HTR-8/SVneo (cell line): ENCODE measurements at regions not wholly inside any gene's neighbourhood (a gene's known extent, or its start where the extent isn't known, plus 50 kb on each side); places are given as distances from the start of the nearest gene placed in this dataset.
"Not testable (repeated sequence)": the region's sequence is repeated elsewhere in the genome, so short reads cannot be mapped to it uniquely, and the experiment has no call there.

Experiments used
- DNase-seq: peaks from one replicate; pipeline ENCODE4 v3.0.0; 2011; ENCODE audit warnings: low spot score, mixed read lengths; ENCODE audit not compliant: insufficient read length
- FAIRE-seq: peaks from 2 replicates; lab custom pipeline; 2011; peaks lifted over from hg19 to GRCh38; lab: Jason Lieb, UNC

DNA sequence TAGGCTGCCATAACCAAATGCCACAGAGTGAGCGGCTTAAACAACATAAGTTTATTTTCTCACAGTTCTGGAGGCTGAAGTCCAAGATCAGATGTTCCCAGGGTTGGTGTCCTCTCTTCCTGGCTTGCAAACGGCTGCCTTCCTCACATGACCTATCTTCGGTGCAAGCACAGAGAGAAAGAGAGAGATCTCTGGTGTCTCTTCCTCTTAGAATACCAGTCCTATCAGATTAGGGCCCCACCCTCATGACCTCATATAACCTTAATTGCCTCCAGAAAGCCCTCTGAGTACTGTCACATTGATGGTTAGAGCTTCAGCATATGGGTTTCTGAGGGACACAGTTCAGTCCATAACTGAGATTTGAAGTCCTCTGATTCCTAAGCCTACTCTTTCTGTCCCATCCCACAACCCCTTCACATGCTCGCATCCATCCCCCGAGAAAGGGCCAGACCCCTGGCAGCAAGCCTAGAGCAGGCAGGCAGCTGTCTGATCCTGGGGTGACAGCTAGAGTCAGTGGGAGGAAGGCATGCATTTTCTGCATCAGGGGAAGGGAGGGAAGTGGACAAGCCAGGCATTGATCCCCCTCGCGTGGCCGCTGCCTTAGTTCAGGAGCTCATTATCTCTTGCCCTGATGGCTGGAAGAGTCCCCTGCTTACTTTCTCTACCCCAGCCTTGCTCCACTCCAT is 114.1 kb downstream of the FAR1 start:
- FAIRE-seq (no peak), DNase-seq (no peak)

DNA sequence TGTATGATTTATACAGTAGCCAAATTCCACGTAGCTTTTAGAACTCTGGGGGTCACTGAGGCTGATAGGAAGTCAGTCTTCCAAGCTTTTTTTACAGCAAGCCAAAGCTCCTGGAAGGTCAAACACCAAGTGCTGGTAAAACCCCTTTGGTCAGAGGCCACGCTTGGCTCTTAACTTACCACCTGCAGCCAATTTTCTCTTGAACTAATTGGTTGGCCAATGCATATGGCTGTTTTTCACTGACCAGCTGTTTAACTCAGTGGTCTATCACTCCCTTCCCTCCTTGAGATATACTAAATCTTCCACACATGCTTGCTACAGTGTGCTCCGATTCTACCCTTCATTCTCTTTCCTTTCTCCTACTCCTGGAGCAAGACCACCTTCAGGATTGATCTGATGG is 116.0 kb downstream of the FAR1 start:
- DNase-seq, result no peak
- FAIRE-seq, result no peak

DNA sequence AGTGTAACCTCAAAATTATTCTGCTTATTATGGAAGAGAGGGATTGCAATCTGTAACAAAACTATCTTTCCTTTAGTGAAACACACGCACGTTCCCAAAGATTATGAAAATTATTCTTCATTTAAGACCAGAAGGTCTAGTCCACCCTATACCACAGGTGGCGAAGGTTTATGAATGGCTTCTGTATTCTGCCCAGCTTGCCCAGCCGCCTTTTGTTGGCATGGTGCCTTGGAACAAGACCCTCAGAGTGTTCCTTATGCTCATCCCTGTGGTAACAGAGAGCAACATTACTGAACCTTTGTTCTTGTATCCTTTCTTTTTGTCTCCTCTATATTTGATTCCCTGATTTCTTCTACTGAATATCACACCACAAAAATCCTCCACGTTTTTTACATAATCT is 116.4 kb downstream of the FAR1 start:
- FAIRE-seq (no peak), DNase-seq (no peak)

DNA sequence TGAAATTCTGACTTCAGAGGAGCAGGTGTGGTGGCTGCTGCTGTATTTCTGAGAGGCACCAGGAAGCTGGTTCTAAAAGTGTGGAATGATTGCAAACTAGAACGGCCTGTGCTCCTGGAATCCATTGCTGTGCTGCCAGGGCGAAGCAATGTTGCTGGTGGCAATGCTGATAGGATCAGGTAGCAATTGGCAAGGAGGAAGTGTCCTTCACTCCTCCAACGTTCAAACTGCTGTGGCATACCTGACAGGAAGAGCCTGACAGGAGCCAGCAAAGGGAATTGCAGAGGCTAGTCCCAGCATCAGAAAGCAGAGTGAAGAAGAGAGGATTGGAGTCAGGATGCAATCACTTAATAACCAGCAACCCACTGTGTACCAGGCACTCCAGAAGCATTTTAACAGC is 118.2 kb downstream of the FAR1 start:
- FAIRE-seq, result no peak

GRCh38 chr11:13797616-13798015 is 129.1 kb downstream of the FAR1 start:
- not testable (repeated sequence) for DNase-seq, FAIRE-seq

More for the DNA sequence above, 118.2 kb downstream of the FAR1 start:
- no peak for DNase-seq

- FAIRE-seq (no peak), DNase-seq (no peak)
Observed at GRCh38 chr11:13800901-13801300, 132.4 kb downstream of the FAR1 start.

- DNase-seq (no peak), FAIRE-seq (no peak)
Observed at GRCh38 chr11:13818325-13818724, 144.2 kb upstream of the SPON1 start.

DNA sequence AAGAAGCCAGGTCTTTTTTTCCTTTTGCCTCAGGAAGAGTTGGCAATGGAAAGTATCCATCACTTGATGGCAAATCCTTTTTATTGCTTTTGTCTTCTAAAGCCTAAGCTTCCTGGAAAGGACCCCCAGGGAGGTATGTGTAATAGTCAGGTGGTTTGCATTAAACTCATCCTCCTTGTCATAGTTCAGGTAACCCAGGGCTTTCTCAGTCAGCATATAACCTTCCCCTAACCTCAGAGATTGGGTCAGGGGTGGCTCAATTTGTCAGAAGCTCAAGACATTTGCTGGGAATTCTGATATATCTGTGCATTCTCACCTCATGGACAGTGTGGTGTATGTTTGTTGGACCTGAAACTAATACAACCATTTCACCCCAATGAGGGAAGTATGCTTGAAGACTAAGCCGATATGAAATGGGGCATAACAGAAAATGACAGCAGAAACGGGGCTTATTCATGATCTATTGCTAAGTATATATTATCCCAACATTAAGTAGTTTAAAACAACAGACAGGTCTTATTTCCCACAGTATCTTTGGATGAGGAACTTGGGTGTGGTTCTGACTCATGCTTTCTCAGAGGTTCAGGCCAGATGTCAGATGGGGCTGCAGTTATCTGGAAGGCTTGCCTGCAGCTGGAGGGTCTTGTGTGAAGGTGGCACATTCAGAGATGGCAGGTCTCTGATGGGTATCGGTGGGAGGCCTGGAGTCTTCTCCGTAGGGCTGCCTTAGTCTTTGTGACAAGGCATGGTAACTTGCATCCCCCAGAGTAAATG is 135.8 kb upstream of the SPON1 start:
- DNase-seq, result no peak
- no peak for FAIRE-seq

DNA sequence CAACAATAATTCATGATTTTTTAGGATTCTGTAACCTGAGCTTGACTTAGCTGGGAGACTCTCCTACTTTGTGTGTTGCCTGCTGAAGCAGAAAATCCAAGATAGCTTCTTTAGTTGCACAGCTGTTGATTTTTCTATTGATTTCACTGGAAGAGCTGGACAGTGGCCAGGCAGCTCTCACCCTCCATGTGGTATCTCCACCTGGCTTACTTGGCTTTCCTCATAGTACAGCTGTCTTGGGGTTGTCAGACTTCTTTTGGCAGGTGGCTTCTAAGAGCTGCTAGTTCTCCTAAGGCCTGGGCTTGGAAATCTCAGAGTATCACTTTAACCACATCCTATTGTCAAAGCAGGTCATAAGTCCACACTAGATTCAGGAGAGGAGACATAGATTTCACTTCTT is 130.8 kb upstream of the SPON1 start:
- FAIRE-seq (no peak), DNase-seq (no peak)

DNA sequence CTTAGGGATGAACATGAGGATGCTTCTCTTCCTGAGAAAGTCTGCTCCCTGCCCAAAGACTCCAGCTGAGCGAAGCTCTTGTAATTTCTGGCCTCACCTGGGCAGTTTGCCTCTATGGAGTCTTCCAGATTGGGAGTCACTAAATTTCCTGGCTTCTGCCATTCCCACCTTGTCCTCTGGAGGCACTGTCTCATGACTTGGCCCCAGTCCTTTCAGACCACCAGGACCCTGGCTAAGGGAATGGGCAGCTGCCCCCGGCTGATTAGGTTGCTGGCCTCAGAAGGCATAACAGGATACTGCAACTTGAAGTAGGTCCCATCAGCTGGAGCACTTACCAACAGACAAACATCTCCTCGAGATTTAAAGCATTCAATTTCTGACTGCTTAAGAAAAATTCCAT is 128.1 kb upstream of the SPON1 start:
- FAIRE-seq, result no peak
- no peak for DNase-seq

- no peak for DNase-seq
- no peak for FAIRE-seq
Observed at GRCh38 chr11:13836666-13837065, 125.9 kb upstream of the SPON1 start.

DNA sequence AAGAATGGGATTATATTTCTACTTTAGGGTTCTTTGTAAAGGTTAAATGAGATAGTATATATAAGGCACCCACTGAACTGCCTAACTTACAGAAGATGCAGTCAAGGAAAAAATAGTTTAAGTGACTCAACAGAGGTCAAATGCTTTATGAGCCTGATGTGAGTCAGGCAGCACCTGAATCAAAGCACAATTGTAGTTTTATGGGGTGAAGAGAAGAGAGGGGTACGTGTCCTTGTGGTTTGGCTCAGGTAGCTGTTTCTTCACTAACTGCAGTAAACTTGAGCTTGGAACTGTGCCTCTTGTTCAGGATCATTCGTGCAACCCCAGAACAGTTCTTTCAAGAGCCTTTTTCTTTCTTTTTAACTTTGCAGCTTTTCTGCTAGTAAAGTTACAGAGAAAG is 125.2 kb upstream of the SPON1 start:
- FAIRE-seq, result no peak

DNA sequence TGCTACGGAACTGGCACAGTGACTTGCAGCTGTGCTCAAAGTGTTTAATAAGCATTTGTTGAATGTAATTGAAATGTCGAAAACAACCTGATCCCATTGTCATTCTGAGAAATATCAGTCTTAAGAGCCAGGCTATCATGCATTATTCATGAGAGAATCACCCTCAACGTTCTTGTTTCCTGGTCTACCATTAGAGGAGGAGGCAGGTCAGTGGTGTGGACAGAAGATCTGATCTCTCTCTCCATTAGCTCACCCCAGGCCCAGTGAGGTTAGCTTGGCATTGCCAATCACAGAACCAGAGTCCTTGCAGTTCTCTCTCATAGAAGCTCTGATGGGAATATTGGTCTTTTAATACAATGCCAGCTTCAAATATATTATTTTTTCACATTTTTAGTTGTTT is 121.1 kb upstream of the SPON1 start:
- DNase-seq (no peak), FAIRE-seq (no peak)

More for the DNA sequence above, 125.2 kb upstream of the SPON1 start:
- DNase-seq, result no peak

DNA sequence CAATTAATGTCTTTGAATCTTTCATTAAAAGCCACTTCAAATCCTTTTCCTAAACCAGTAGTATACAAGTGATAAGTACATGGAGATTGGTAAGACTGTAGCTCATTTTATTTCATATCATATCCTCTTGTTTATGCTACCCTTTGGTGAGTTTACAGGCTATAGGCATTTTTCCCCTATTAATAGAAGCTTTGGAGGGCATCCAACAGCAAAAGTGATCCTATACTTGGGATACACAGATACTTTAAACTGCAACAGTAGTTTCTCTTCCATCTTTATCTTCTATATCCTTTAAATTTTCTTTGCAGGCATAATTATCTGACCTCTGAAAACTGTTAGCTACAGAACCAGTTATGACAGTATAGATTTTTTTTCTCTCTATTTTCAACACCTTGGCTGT is 114.5 kb upstream of the SPON1 start:
- no peak for FAIRE-seq
- DNase-seq, result no peak

GRCh38 chr11:13850231-13851005 is 112.1 kb upstream of the SPON1 start:
- no peak for FAIRE-seq
- no peak for DNase-seq

GRCh38 chr11:13851691-13852090 is 110.8 kb upstream of the SPON1 start:
- FAIRE-seq, result no peak

GRCh38 chr11:13852481-13852880 is 110.0 kb upstream of the SPON1 start:
- FAIRE-seq, result no peak
- DNase-seq, result no peak

More at GRCh38 chr11:13851691-13852090, 110.8 kb upstream of the SPON1 start:
- no peak for DNase-seq

- no peak for DNase-seq
- no peak for FAIRE-seq
Observed at GRCh38 chr11:13857828-13858227, 104.7 kb upstream of the SPON1 start.

DNA sequence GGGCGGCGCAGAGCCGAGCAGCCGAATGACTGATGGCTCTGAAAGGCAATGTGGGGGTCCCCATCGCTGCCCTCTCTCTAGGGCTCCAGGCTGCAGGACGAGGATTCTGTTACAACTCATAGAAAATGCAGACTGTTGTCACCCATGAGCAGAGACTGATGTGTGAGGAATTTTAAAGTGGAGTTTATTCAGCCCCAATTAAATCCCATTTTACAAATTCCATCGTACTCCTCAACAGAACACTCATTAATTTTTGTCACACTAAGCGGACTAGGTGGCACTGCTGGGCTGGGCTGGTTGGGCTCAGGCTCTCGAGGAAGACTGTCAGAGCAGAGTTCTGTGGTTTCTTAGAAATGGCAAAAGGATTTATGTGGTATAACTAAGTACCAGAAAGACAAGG is 102.6 kb upstream of the SPON1 start:
- FAIRE-seq, result no peak
- DNase-seq, result no peak

GRCh38 chr11:13861411-13861810 is 101.1 kb upstream of the SPON1 start:
- no peak for DNase-seq
- FAIRE-seq, result no peak

DNA sequence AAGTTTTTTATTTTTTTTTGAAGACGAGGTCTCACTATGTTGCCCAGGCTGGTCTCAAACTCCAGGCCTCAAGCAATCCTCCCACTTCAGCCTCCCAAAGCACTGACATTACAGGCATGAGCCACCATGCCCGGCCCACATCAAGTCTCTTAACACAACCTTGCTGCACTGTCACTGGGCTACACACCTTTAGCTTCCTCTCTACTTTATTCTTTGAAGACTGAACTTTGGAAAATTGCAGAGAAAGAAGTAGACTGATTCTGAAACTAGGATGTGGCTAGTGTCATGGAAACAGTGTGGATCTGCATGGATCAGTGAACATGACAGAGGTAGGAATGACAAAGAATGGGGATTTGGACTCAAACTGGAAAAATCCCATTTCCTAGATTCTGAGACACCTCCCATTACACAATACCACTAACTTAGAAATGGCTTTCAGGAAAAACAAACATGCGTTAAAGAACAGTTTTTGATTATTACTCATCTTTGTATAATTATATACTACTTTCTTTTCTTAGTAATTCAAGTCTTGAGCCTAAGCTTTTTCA is 99.6 kb upstream of the SPON1 start:
- no peak for FAIRE-seq

More for the DNA sequence above, 99.6 kb upstream of the SPON1 start:
- no peak for DNase-seq
